ENCODE measurements at regions not wholly inside any gene's neighbourhood (a gene's known extent, or its start where the extent isn't known, plus 50 kb on each side); places are given as distances from the start of the nearest gene placed in this dataset.

DNA sequence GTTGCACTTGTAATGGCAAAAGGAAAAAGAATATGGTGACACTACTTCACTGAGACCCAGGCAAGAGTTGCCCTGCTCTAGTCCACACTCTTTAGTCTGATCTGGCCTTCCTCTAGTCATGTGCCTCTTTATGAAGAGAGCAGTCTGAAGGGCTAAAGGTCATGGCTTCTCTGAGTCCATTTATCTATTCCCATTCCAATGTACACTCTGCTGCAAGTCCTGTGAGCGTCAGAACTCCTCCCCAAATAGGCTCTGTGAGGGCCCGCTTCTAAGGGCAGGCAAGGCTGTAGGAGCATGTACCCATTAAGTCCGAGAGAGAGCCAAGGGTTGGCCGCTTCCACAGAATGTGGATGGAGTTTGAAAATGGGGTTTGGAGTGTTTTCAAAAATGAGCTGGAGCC is 209.3 kb downstream of the AHR start:
- Histone ChIP-seq H3K9me3 (no peaks in the 10 kb centered on the region), H3K27ac (no peak overlapping the region), H3K4me3 (no peak overlapping the region), H3K27me3 (no peaks in the 10 kb centered on the region), H3K4me1 (no peaks in the 10 kb centered on the region), H3K36me3 (no peaks in the 10 kb centered on the region)
- no peak for DNase-seq
- TF ChIP-seq POLR2A (IDR thresholded peaks at IDR 0.05) = no peak
- TF ChIP-seq, protein P1, sequence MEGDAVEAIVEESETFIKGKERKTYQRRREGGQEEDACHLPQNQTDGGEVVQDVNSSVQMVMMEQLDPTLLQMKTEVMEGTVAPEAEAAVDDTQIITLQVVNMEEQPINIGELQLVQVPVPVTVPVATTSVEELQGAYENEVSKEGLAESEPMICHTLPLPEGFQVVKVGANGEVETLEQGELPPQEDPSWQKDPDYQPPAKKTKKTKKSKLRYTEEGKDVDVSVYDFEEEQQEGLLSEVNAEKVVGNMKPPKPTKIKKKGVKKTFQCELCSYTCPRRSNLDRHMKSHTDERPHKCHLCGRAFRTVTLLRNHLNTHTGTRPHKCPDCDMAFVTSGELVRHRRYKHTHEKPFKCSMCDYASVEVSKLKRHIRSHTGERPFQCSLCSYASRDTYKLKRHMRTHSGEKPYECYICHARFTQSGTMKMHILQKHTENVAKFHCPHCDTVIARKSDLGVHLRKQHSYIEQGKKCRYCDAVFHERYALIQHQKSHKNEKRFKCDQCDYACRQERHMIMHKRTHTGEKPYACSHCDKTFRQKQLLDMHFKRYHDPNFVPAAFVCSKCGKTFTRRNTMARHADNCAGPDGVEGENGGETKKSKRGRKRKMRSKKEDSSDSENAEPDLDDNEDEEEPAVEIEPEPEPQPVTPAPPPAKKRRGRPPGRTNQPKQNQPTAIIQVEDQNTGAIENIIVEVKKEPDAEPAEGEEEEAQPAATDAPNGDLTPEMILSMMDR (IDR thresholded peaks at IDR 0.05) = no peak
- intact Hi-C loops (cut with DNase I; ENCODE audit: low total_unique reads) = no loop called here

DNA sequence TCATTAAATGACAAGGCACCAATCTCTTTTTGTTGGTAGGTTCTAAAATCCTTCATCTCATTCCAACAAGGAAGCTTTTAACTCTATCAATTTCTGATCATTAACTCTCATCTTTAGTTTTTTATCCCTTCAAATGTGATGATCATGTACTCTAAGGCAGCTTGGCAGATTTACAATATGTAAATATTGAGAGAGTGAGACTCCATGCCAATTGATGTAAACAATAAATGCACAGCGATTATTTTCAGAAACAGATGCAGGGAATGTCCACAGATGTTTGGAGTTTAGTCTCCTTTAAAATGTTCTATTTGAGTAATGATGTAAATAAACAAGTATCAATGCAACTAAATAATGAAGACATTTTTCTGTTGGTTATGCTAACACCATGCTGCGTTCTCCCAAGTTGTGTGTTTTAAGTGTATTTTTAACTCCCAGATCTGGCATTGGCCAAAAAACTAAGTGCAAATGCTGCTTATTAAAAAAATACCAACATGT is 213.8 kb downstream of the AHR start:
- no peak overlapping the region for H3K4me3 ChIP-seq
- no peak for TF ChIP-seq POLR2A (IDR thresholded peaks at IDR 0.05)
- TF ChIP-seq, protein P1 (IDR thresholded peaks at IDR 0.05) = no peak
- no peak overlapping the region for H3K27ac ChIP-seq
- intact Hi-C loops (cut with DNase I; ENCODE audit: low total_unique reads) = no loop called here
- H3K9me3 ChIP-seq = no peaks in the 10 kb centered on the region
- H3K27me3 ChIP-seq = no peaks in the 10 kb centered on the region
- no peaks in the 10 kb centered on the region for H3K4me1 ChIP-seq
- no peak for DNase-seq
- H3K36me3 ChIP-seq = no peaks in the 10 kb centered on the region

DNA sequence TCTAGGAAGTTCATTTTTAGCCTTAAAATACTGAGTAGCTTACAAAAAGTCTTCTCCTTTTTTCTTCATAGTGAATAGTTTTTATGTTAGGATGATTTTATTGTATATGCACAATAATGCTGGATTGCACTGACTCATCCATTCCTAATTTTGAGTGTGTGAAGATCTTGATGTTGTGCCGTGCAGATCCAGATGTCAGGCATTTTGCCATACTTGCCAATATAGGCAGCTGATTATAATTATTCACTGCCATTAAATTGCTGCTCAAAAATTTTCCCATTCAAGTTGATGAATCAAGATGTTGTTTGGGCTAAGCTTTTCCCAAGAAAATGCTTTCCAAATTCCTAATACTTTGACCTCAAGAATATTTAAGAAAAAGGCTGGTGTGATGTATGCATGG is 218.3 kb downstream of the AHR start:
- H3K9me3 ChIP-seq = no peaks in the 10 kb centered on the region
- H3K27me3 ChIP-seq = no peaks in the 10 kb centered on the region
- no peak overlapping the region for H3K4me3 ChIP-seq
- H3K36me3 ChIP-seq = no peaks in the 10 kb centered on the region
- H3K4me1 ChIP-seq = no peaks in the 10 kb centered on the region
- intact Hi-C loops (cut with DNase I; ENCODE audit: low total_unique reads) = no loop called here
- TF ChIP-seq, protein P1 (IDR thresholded peaks at IDR 0.05) = no peak
- TF ChIP-seq POLR2A (IDR thresholded peaks at IDR 0.05) = no peak
- no peak overlapping the region for H3K27ac ChIP-seq
- no peak for DNase-seq

DNA sequence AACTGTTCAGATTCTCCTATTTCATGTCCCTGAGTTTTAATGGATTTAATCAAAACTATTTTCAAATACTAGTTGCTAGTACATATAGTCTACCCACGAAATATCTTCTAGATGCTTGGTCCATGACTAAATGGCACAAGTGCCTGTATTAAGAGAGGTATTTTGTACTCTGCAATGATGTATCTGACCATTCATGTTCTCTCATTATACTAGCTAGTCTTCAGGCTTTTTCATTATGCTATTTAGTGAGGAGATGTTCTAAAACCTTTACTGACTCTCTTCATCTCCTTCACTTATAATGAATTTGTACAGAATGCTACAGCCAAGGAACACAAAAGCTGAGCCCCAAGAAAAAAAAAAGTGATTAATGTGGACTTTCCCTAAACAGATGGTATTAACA is 222.5 kb downstream of the AHR start:
- H3K27ac ChIP-seq = peak overlapping the region in 1 of 2 donors; percentile 55

DNA sequence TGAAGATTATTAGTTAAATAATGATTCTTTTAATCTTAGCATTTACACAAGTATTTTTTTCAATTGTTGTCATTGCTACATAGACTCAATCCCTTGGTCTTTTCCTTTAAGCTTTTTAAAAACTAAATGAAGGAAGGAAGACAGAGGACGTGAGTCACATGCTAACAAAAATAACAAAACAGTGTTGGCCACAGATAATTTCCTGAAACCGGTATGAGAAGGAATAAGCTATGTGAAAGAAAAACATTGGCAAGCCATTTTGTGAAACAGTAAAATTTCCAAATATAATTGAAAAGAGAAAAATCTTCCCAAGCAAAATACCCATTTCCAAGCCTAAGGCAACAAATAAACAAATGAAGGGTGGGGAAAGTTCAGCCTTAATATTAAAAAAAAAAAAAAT is 223.0 kb downstream of the AHR start:
- no peak for TF ChIP-seq POLR2A (IDR thresholded peaks at IDR 0.05)
- TF ChIP-seq, protein P1 (IDR thresholded peaks at IDR 0.05) = no peak
- H3K4me3 ChIP-seq = no peak overlapping the region
- H3K4me1 ChIP-seq = no peaks in the 10 kb centered on the region
- peak overlapping the region in 1 of 2 donors; percentile 55 for H3K27ac ChIP-seq
- H3K9me3 ChIP-seq = no peaks in the 10 kb centered on the region
- DNase-seq = no peak
- H3K27me3 ChIP-seq = no peaks in the 10 kb centered on the region
- intact Hi-C loops (cut with DNase I; ENCODE audit: low total_unique reads) = no loop called here
- H3K36me3 ChIP-seq = no peaks in the 10 kb centered on the region

More for the DNA sequence above, 222.5 kb downstream of the AHR start:
- Histone ChIP-seq H3K36me3 (no peaks in the 10 kb centered on the region), H3K9me3 (no peaks in the 10 kb centered on the region), H3K4me1 (no peaks in the 10 kb centered on the region), H3K27me3 (no peaks in the 10 kb centered on the region), H3K4me3 (no peak overlapping the region)
- intact Hi-C loops (cut with DNase I; ENCODE audit: low total_unique reads) = no loop called here
- no peak for DNase-seq
- no peak for TF ChIP-seq POLR2A (IDR thresholded peaks at IDR 0.05)
- TF ChIP-seq, protein P1 (IDR thresholded peaks at IDR 0.05) = no peak
